ENCODE measurements at regions not wholly inside any gene's neighbourhood (a gene's known extent, or its start where the extent isn't known, plus 50 kb on each side); places are given as distances from the start of the nearest gene placed in this dataset.

DNA sequence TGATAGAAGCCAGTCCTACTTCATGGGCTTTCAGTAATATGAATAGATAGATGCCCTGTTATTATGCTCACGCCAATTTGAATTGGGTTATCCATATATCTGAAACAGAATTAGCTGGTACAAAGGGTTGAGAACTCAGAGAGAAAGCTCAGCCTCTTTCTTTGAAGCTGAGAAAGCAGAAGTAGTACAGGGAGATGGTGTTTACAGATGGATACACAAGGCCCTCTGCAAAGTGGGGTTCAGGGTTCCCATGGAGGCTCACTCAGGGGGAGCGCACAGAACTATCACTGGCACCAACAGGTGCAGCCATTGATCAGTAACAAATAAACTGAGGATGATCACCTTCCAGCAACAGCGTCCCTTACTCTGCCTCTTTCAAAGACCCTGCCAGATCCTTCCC lies 349.7 kb downstream of the ICE1 start:
- Histone ChIP-seq H4K20me1 (ENCODE audit: control insufficient read depth, extremely low read depth, insufficient read depth, low read length) (no peaks in the 10 kb centered on the region), H3K9me1 (ENCODE audit: control insufficient read depth, extremely low read depth, insufficient read depth, low read length) (no peaks in the 10 kb centered on the region), H3K79me2 (ENCODE audit: control insufficient read depth, insufficient read depth, low read length) (no peaks in the 10 kb centered on the region), H3K27me3 (ENCODE audit: control insufficient read depth, extremely low read depth, insufficient read depth, low read length) (no peaks in the 10 kb centered on the region), H2AFZ (ENCODE audit: control insufficient read depth, low read length) (no peak overlapping the region), H3K36me3 (ENCODE audit: control insufficient read depth in 2 of 2, extremely low read depth in 1 of 2, insufficient read depth in 2 of 2, low read length in 2 of 2) (no peaks in the 10 kb centered on the region), H3K4me3 (ENCODE audit: control insufficient read depth in 2 of 3, extremely low read depth in 1 of 3, insufficient read depth in 2 of 3, low read depth in 1 of 3, low read length in 3 of 3) (no peak overlapping the region), H3K27ac (ENCODE audit: control insufficient read depth, insufficient read depth, low read length) (no peak overlapping the region), H3K4me2 (ENCODE audit: control insufficient read depth, extremely low read depth, insufficient read depth, low read depth, low read length) (no peak overlapping the region), H3K4me1 (ENCODE audit: control insufficient read depth, extremely low read depth, insufficient read depth, low read length) (no peaks in the 10 kb centered on the region), H3K9me3 (ENCODE audit: control insufficient read depth, low read depth, low read length) (no peaks in the 10 kb centered on the region), H3K9ac (ENCODE audit: control insufficient read depth, extremely low read depth, insufficient read depth, low read length) (no peak overlapping the region)
- DNase-seq (ENCODE audit: low read depth, low spot score) (no peak), FAIRE-seq (no peak)
- dilution Hi-C loops (cut with MboI; ENCODE audit: extremely low pct_ligation_motif_present, low sequenced_read_pairs), result no loop called here
- TF ChIP-seq, protein P1, sequence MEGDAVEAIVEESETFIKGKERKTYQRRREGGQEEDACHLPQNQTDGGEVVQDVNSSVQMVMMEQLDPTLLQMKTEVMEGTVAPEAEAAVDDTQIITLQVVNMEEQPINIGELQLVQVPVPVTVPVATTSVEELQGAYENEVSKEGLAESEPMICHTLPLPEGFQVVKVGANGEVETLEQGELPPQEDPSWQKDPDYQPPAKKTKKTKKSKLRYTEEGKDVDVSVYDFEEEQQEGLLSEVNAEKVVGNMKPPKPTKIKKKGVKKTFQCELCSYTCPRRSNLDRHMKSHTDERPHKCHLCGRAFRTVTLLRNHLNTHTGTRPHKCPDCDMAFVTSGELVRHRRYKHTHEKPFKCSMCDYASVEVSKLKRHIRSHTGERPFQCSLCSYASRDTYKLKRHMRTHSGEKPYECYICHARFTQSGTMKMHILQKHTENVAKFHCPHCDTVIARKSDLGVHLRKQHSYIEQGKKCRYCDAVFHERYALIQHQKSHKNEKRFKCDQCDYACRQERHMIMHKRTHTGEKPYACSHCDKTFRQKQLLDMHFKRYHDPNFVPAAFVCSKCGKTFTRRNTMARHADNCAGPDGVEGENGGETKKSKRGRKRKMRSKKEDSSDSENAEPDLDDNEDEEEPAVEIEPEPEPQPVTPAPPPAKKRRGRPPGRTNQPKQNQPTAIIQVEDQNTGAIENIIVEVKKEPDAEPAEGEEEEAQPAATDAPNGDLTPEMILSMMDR (optimal IDR thresholded peaks at IDR 0.05 in 1 of 3, IDR thresholded peaks at IDR 0.05 in 1 of 3, conservative IDR thresholded peaks at IDR 0.05 in 1 of 3; ENCODE audit: extremely low read depth in 1 of 3, insufficient read depth in 2 of 3, low read length in 3 of 3), result no peak
- no peak for TF ChIP-seq EZH2 (IDR thresholded peaks at IDR 0.05; ENCODE audit: low read length)

DNA sequence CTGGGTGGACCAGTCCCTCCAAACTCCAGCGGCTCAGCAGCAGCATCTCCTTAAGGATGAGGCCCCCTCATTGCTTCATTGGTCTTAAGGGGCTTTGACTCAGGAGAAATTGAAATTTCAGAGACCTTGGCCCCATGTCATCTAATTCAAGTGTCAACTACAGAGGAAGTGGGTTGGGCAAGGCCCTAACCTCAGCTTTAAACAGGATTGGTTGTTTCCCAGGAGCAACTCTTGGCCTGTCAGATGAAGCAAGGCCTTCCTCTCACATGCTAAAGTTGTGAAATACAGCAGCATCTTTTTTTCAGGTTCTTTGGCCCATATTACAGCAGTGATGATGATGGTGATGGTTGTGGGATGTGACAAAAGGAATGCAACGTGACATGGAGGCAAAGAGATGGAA lies 348.3 kb downstream of the ICE1 start:
- no peaks in the 10 kb centered on the region for H3K9me1 ChIP-seq (ENCODE audit: control insufficient read depth, extremely low read depth, insufficient read depth, low read length)
- H3K27ac ChIP-seq (ENCODE audit: control insufficient read depth, insufficient read depth, low read length), result no peak overlapping the region
- H3K27me3 ChIP-seq (ENCODE audit: control insufficient read depth, extremely low read depth, insufficient read depth, low read length), result no peaks in the 10 kb centered on the region
- TF ChIP-seq, protein P1 (optimal IDR thresholded peaks at IDR 0.05 in 1 of 3, IDR thresholded peaks at IDR 0.05 in 1 of 3, conservative IDR thresholded peaks at IDR 0.05 in 1 of 3; ENCODE audit: extremely low read depth in 1 of 3, insufficient read depth in 2 of 3, low read length in 3 of 3), result no peak
- no peak for TF ChIP-seq EZH2 (IDR thresholded peaks at IDR 0.05; ENCODE audit: low read length)
- no peak overlapping the region for H2AFZ ChIP-seq (ENCODE audit: control insufficient read depth, low read length)
- H4K20me1 ChIP-seq (ENCODE audit: control insufficient read depth, extremely low read depth, insufficient read depth, low read length), result no peaks in the 10 kb centered on the region
- H3K4me1 ChIP-seq (ENCODE audit: control insufficient read depth, extremely low read depth, insufficient read depth, low read length), result no peaks in the 10 kb centered on the region
- dilution Hi-C loops (cut with MboI; ENCODE audit: extremely low pct_ligation_motif_present, low sequenced_read_pairs), result no loop called here
- H3K79me2 ChIP-seq (ENCODE audit: control insufficient read depth, insufficient read depth, low read length), result no peaks in the 10 kb centered on the region
- H3K36me3 ChIP-seq (ENCODE audit: control insufficient read depth in 2 of 2, extremely low read depth in 1 of 2, insufficient read depth in 2 of 2, low read length in 2 of 2), result no peaks in the 10 kb centered on the region
- DNase-seq (ENCODE audit: low read depth, low spot score) (no peak), FAIRE-seq (no peak)
- no peak overlapping the region for H3K4me3 ChIP-seq (ENCODE audit: control insufficient read depth in 2 of 3, extremely low read depth in 1 of 3, insufficient read depth in 2 of 3, low read depth in 1 of 3, low read length in 3 of 3)
- no peak overlapping the region for H3K9ac ChIP-seq (ENCODE audit: control insufficient read depth, extremely low read depth, insufficient read depth, low read length)
- H3K4me2 ChIP-seq (ENCODE audit: control insufficient read depth, extremely low read depth, insufficient read depth, low read depth, low read length), result no peak overlapping the region
- no peaks in the 10 kb centered on the region for H3K9me3 ChIP-seq (ENCODE audit: control insufficient read depth, low read depth, low read length)

Data from keratinocyte (primary cell).